SK-N-MC (cell line): ENCODE measurements at regions not wholly inside any gene's neighbourhood (a gene's known extent, or its start where the extent isn't known, plus 50 kb on each side); places are given as distances from the start of the nearest gene placed in this dataset.

Experiments used
- EZH2 ChIP-seq: fragments of 200-600 bp; sonication (generic); IDR thresholded peaks from one replicate; pipeline ENCODE4 v1.6.1; 2017; ENCODE audit warnings: antibody characterized with exemption
- POLR2AphosphoS5 ChIP-seq: IDR thresholded peaks from 2 replicates; pipeline ENCODE4 v1.6.1; 2012; ENCODE audit warnings: mild to moderate bottlenecking, low read depth, low read length, borderline replicate concordance

- TF ChIP-seq POLR2AphosphoS5 (no peak), EZH2 (no peak)
Measured at GRCh38 chr6:8930009-8930408, 494.7 kb upstream of the SLC35B3 start.
